Stimulated activated CD4-positive, alpha-beta T cell treated with anti-CD3 and anti-CD28 coated beads, Interleukin-1b, Interleukin-23, amount 100 ng/mL, for 4 hours (primary cell): ENCODE measurements at regions not wholly inside any gene's neighbourhood (a gene's known extent, or its start where the extent isn't known, plus 50 kb on each side); places are given as distances from the start of the nearest gene placed in this dataset.
A peak's percentile ranks its signal among the peaks of the same experiment; 100 is the strongest.
"Not testable (repeated sequence)": the region's sequence is repeated elsewhere in the genome, so short reads cannot be mapped to it uniquely, and the experiment has no call there.

ENCODE experiments used
- DNase-seq, 2 donors: peaks; one replicate each; pipeline ENCODE4 v3.0.0-alpha.2; 2020; ENCODE audit warnings: low read depth in 2 of 2

GRCh38 chr7:142500366-142500765 lies 242.5 kb upstream of the PRSS58 start:
- no peak for DNase-seq

- no peak for DNase-seq
Observed at GRCh38 chr7:142499635-142500034, 241.8 kb upstream of the PRSS58 start.

GRCh38 chr7:142498364-142498763 lies 240.5 kb upstream of the PRSS58 start:
- DNase-seq = no peak

GRCh38 chr7:142496545-142496991 lies 238.7 kb upstream of the PRSS58 start:
- no peak for DNase-seq

GRCh38 chr7:142495879-142496278 lies 238.0 kb upstream of the PRSS58 start:
- DNase-seq = not testable (repeated sequence)

GRCh38 chr7:142495301-142495700 lies 237.4 kb upstream of the PRSS58 start:
- not testable (repeated sequence) for DNase-seq

GRCh38 chr7:142494021-142494420 lies 236.2 kb upstream of the PRSS58 start:
- DNase-seq = no peak

GRCh38 chr7:142488842-142489241 lies 231.0 kb upstream of the PRSS58 start:
- no peak for DNase-seq

GRCh38 chr7:142488036-142488633 lies 230.3 kb upstream of the PRSS58 start:
- DNase-seq = no peak

- DNase-seq = not testable (repeated sequence)
Observed at GRCh38 chr7:142487565-142487964, 229.7 kb upstream of the PRSS58 start.

GRCh38 chr7:142487124-142487523 lies 229.3 kb upstream of the PRSS58 start:
- DNase-seq = no peak

- DNase-seq = no peak
Observed at GRCh38 chr7:142485617-142486226, 227.9 kb upstream of the PRSS58 start.

- DNase-seq = no peak
Observed at GRCh38 chr7:142483659-142484317, 225.9 kb upstream of the PRSS58 start.

GRCh38 chr7:142482891-142483658 lies 225.2 kb upstream of the PRSS58 start:
- DNase-seq = peak; percentile 33 to 51

GRCh38 chr7:142481548-142481947 lies 223.7 kb upstream of the PRSS58 start:
- DNase-seq = no peak

- no peak for DNase-seq
Observed at GRCh38 chr7:142478479-142479220, 220.8 kb upstream of the PRSS58 start.

GRCh38 chr7:142477801-142478200 lies 219.9 kb upstream of the PRSS58 start:
- DNase-seq = not testable (repeated sequence)

- DNase-seq = no peak
Observed at GRCh38 chr7:142477079-142477651, 219.3 kb upstream of the PRSS58 start.

- no peak for DNase-seq
Observed at GRCh38 chr7:142476077-142476476, 218.2 kb upstream of the PRSS58 start.

- DNase-seq = no peak
Observed at GRCh38 chr7:142471820-142472219, 214.0 kb upstream of the PRSS58 start.

- no peak for DNase-seq
Observed at GRCh38 chr7:142470544-142470830, 212.6 kb upstream of the PRSS58 start.
